Stimulated activated CD4-positive, alpha-beta T cell treated with anti-CD3 and anti-CD28 coated beads, Interleukin-12 subunit alpha, Interleukin-12 subunit beta, amount 100 ng/mL, for 4 hours (primary cell): ENCODE measurements at regions not wholly inside any gene's neighbourhood (a gene's known extent, or its start where the extent isn't known, plus 50 kb on each side); places are given as distances from the start of the nearest gene placed in this dataset.
"Not testable (repeated sequence)": the region's sequence is repeated elsewhere in the genome, so short reads cannot be mapped to it uniquely, and the experiment has no call there.

ENCODE experiments used
- DNase-seq: peaks from one replicate; pipeline ENCODE4 v3.0.0-alpha.2; 2020

DNA sequence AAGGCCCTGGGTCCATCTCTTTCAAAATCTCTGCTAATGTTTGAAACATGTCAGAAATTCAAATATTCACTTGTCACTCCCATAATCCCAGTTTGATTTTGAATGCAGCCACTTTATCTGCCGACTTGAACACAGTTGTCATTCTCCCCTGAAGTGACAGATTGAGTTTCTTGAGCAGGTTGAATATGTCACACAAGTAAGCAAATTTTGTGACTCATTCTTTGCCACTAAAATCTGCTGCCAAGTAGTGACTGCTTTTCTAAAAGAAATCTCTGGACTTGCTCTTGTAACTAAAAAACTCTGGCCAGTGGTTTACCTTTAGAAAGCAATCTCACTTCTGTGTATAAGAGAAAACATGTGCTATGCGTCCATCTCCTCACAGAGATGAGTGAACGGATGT lies 357.1 kb downstream of the LMO7 start:
- DNase-seq: no peak

- no peak for DNase-seq
Measured at GRCh38 chr13:75986818-75987217, 350.7 kb downstream of the LMO7 start.

GRCh38 chr13:75985132-75985531 lies 349.0 kb downstream of the LMO7 start:
- no peak for DNase-seq

GRCh38 chr13:75978818-75979217 lies 342.7 kb downstream of the LMO7 start:
- no peak for DNase-seq

DNA sequence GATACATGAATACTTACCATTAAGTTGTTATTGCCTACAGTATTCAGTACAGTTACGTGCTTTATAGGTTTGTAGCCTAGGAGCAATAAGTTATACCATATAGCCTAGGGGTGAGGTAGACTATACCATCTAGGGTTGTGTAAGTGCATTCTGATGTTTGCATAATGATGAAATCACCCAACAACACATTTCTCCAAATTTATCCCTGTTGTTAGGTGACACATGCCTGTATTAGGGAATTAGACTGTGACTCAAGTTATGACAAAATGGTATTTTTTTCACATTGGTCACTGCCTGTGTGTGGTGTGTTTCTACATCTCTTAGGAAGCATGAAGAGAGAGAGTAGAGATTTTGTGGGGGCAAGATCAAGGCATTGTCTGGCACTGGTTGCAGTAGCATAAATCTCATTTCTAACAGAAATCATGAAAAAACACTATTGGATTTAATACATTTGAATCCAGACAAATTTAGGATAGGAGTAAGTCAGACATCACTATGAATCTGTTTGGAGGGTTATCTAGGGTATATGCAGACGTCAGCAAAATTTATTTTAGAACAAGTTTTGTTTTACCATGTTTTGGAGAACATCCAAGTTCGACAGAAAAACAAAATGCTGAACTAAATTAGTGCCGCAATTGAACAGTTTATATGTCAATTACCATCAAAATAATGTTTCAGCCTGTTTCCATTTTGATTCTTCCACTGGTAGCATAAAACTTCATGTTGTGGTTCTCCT lies 332.1 kb downstream of the LMO7 start:
- no peak for DNase-seq

- no peak for DNase-seq
Measured at GRCh38 chr13:75963302-75963701, 327.2 kb downstream of the LMO7 start.

DNA sequence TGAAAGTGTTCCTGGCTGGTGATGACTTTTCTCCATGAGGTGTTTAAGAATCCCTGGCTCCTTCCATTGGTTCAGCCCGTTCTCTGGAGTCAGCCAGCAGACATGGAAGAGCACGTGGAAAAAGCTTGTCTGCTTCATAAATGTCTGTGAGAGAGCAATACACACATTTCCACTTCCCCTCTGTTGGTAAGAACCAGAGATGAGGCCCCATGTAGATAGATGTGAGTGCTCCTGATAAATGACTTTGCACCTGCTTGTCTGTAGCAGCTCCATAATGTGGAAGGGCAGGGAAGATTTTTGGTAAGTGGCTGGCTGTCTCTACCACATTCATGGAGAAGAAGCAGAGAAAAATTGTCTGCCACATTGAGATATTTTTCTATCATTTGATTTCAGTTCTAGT lies 325.8 kb downstream of the LMO7 start:
- DNase-seq: no peak

DNA sequence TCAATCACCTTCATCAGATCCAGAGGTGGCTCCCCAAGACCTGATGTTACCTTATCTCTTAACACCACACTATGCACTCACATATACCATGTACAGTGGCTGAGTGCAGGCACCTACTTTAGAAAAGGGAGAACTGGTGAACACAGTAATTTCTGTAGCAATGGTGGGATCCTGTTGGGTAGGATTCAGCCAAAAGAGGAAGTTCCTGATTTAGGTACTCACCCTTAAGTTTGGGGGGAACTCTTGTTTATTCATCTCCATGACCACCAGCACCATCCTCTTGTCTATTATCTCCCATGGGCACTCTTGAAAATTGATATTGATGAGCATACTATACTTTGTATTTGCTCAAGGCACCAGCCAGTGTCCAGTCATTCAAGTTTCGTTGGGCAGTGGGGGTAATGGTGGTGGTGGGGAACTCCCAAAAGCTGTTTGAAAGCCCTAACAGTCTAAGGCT lies 324.4 kb downstream of the LMO7 start:
- DNase-seq: no peak

DNA sequence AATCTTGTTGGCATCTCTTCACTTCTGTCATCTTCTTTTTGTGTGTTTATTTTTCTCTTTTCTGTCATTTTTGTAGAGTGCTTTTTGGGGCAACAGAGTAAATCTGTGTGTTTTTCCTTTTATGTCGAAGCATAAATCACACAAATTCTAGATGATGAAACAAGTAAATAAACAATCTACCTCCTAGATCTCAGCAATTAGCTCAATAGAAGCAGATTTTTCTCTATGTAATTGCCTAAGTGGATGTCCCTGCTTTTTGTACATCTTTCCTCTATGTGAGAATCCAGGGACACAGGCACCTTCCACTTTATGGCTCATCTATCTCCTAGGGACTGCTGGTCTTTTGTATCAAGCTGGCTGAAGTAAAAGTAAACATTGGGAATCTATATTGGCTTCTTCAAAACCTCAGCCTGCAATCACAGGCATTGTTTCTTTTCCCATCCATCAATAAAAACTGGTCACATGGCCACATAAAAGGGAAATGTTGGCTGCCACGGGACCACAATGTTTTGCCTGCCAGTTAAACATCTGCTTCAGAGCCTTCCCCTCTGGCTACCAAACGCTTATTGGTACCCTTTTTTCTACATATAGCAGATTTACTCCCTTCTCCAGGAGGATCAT lies 323.8 kb downstream of the LMO7 start:
- no peak for DNase-seq

GRCh38 chr13:75953589-75953988 lies 317.5 kb downstream of the LMO7 start:
- DNase-seq: not testable (repeated sequence)

DNA sequence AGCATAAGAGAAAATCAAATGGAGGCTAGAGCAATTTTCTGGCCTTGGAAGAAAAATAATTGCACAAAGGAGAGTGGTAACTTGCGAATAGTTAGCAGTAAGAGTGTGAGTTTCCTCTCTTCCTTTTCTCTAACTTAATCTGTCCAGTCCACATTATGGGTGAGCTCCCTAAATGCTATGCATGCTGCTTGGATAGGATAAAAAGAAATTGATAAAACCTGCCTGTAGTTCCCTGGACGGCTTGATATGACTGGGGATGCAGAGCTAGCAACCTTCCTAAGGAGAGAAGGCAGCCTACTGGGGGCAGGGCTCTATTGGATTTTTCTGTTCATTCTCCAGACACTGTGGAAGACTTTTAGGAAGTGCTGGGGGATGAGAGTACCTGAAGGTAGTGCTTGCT lies 311.3 kb downstream of the LMO7 start:
- no peak for DNase-seq

DNA sequence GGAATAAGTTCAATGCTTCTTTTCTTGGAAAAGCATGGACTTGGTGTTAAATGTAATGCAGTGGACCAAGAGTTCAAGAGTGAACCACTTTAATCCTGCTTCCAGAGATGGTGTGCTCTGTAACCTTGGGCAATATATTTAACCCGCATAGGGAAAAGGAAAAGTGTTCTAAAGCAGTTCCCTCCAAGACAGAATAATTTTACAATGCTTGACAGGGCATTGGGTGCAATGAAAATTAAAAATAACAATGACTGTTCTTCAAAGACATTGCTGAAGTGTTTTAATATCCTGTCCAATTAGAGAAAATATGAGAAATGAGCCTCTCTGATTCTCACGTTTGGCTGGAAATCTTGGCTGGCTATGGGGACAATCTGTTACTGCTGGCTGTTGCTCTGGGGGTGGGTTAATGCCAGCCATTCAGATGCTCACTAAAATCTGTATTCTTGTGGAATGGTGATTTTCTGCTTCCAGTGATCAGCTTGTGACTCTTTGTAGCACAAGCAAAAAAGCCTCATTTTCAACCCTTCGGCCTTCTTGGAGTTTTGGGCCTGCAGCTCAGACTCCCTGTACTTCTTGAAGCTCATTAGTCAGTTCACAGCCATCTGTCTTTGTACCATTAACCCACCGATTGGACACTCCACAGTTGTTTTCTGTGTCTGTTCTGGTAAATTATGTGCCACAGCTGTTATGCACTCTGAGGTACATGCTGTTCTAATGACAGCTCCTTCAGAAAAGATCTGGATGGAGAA lies 310.6 kb downstream of the LMO7 start:
- DNase-seq: no peak

DNA sequence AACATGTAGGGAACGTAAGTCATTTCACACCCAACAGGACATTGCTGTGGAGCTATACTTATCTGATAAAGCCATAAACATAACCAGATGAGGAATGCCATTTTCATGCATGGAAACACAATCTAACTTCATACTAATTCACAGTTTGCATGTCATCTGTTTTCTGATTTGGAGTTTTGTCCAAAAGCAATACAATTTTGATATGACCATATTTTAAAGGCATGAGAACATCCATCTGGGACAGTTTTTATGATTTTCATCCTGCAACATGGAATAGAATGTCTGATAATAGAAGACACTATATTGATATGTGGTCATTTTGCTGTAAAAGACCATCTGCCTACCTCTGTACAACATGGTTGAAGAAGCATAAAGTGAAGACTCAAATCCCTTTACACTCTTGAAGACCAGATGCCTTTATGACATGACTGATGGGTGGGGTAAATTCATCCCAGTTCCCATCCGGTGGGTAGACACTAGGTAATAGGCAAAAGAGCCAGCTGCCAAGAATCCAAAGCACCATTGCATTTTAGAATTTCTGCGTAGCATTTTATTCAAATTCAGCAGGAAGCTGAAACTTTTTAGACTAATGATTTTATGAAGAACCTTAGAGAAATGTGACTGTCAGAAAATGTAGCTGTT lies 309.8 kb downstream of the LMO7 start:
- no peak for DNase-seq

DNA sequence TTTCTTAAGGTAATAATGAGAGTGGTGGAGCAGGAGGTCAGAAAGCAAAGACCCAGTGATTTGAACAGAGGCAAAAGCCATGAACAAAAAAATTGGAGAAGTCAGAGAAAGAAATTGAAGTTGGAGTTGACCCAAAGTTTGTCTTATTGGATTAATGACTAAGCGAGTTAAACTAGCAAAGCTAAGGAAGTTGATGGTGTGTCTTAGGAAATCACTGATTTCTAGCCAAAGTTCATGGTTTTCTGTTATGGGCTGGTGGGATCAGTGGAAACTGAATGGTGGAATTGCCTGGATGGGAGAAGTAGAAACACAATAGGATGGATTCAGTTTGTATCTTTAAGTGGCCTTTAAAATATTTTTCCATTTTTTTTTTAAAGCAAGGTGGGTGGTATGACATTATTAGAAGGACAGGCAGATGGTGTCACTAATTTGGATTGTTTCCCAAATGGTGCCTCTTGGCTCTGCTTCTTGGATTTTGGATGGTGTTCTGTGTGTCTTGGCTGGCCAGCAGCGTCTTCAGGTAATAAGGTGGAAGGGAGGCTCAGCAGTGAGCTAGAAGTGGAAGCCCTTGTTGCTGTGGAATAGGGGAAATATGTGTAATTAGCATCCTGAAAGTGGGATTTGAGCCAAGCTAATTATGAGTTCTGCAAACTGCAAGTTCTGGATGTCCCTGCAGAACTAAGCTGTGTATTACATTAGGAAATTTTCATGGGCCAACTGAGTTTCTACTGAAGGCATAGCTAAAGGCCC lies 302.9 kb downstream of the LMO7 start:
- no peak for DNase-seq

DNA sequence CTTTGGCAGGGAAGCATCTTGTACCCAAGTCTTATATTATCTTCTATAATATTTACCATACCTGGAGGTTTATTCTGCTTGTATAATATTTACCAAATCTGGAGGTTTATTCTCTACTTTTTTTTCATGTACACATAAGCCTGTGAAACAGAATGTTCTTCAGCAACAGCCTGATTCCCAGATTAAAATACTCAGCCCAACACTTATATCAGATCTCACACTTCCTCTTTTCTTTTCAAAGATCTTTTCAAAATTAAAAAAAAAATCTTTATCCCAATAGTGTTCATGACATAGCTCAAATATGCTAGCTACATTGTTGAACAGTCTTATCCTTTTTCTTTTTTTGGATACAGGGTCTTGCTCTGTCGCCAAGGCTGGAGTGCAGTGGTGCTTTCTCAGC lies 300.7 kb downstream of the LMO7 start:
- DNase-seq: no peak

GRCh38 chr13:75935805-75936204 lies 299.7 kb downstream of the LMO7 start:
- no peak for DNase-seq

GRCh38 chr13:75934889-75935288 lies 298.8 kb downstream of the LMO7 start:
- DNase-seq: no peak

GRCh38 chr13:75932636-75933035 lies 296.5 kb downstream of the LMO7 start:
- no peak for DNase-seq

GRCh38 chr13:75931116-75931515 lies 295.0 kb downstream of the LMO7 start:
- no peak for DNase-seq

DNA sequence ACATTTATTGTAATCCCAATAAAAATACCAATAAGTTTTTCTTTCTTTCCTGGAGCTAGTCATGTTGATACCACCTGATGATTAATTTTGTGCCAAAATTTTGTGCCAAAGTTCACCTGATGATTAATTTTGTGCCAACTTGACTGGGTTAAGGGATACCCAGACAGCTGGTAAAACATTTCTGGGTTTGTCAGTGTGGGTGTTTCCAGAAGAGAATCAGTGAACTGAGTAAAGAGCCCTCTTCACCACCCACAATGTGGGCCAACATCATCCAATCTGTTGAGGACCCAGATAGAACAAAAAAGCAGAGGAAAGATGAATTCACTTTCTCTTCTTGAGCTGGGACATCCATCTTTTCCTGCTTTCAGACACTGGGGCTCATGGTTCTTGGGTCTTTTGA lies 292.9 kb downstream of the LMO7 start:
- DNase-seq: no peak

DNA sequence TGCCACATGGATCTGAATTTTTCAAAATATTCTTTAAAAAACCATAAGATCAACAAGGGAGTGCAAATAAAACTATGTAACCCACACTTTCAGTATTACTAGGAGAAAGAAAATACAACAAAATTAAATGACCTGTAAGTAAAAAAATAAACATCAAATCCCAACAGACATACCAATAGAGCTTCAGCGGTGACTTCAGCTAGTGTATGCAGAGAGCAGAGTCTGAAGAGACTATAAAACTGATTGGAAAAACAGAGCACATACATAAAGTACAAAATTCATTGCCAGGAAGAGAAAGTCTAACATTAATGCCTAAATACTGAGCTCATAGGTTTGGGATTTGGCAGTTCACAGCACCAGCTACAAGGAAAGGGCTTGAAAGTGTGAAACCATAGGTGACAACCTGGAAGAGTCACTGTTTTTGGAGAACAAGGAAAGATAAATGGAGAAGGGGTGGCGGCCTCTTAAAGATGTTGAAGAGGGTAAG lies 291.1 kb downstream of the LMO7 start:
- no peak for DNase-seq

GRCh38 chr13:75920536-75920935 lies 284.4 kb downstream of the LMO7 start:
- no peak for DNase-seq
